ENCODE measurements at regions not wholly inside any gene's neighbourhood (a gene's known extent, or its start where the extent isn't known, plus 50 kb on each side); places are given as distances from the start of the nearest gene placed in this dataset.

DNA sequence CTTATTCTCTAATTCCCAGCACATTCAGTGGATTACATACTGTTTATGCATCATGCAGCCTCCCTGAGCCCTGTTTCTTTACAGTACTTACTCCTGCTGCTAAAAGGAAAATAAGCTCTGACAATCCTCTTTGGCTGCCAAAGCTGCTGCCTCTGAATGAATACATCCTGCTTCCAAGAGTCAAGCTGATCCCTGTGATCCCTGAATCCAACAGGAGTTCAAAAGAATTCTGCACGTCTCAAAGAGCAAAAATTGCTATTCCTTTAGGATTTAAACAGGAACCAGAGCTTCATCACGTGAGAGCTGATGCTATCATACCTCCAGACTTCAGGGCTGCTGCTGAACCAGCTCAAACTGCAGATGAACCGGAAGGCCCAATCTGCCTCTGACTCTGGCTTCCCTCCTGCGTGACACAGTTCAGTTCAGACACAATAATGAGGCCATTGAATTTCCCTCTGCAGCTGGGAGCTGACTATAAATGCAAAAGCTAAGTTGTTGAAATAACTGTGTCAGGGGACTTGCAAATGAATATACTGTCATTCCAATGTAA is 851.0 kb upstream of the PHF14 start:
- no peak for DNase-seq (ENCODE audit: low read depth)

- DNase-seq (ENCODE audit: low read depth) = no peak
Observed at GRCh38 chr7:10128748-10129147, 844.9 kb upstream of the PHF14 start.

- DNase-seq (ENCODE audit: low read depth) = no peak
Observed at GRCh38 chr7:10138087-10138854, 835.4 kb upstream of the PHF14 start.

DNA sequence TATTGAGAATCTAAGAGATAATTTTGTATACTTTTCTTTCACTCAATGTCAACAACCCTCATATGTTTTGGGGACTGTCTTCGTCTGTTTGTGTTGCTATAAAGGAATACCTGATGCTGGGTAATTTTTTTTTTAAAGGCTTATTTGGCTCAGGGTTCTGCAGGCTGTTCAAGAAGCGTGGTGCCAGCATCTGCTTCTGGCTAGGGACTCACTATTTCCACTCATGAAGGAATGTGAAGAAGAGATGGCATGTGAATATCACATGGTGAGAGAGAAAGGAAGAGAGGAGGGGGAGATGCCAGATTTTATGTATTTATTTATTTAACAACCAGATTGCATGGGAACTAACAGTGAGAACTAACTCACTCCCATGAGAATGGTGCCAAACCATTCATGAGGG is 827.4 kb upstream of the PHF14 start:
- no peak for DNase-seq (ENCODE audit: low read depth)

DNA sequence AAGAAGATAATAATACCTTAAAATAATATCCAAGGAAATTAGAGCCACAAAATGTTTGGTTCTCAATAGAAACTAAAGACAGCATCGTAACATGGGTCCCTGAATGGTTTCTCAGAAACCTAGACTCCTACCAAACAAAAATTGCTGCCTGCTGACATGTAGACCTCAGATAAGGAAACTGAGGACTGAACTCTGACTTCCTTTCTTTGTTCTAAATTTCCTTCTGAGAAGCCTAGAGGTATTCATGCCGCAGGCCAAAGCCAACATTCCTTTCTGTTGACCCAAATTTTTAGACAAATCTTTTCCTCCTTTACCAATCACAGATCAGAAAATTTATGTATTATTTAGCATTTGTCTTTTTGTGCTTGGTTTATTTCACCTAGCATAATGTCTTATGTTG is 816.7 kb upstream of the PHF14 start:
- no peak for DNase-seq (ENCODE audit: low read depth)

GRCh38 chr7:10181996-10182395 is 791.7 kb upstream of the PHF14 start:
- no peak for DNase-seq (ENCODE audit: low read depth)

DNA sequence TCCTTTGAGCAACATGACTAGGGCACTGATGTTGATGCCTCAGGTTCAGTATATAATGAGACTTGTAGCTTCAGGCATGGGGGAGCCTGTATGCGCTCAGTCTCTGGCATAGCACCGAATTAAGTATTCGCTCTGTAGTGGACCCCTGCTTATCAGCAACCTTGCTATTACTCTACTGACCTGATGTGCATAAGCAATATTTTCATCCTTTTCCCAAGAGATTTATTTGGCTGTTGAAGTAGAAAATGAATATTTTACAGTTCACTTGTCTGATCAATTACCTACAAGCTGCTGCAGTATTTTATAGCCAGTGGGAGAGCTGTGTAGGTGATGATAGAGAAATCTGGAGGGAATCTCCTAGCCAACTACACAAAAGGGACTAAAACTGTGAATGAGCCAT is 781.6 kb upstream of the PHF14 start:
- DNase-seq (ENCODE audit: low read depth) = no peak

DNA sequence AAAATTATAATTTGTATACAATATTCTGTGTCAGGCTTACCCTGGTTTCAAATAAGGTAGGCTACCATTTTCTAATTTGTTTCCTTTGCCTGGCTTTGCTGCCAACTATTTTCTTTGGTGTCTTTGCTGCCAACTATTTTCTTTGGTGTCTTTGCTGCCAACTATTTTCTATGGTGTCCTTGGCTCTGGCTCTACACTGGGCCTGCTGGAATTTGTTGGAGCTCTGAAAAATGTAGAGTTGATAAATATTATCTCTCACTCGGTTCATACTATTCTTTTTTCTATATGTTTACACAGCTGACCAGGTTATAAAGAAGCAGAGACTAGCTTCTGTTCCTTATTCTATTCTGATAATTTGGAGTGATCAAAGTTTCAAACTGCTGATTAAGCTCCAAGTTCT is 768.0 kb upstream of the PHF14 start:
- DNase-seq (ENCODE audit: low read depth) = no peak

- no peak for DNase-seq (ENCODE audit: low read depth)
Observed at GRCh38 chr7:10210000-10210399, 763.7 kb upstream of the PHF14 start.

DNA sequence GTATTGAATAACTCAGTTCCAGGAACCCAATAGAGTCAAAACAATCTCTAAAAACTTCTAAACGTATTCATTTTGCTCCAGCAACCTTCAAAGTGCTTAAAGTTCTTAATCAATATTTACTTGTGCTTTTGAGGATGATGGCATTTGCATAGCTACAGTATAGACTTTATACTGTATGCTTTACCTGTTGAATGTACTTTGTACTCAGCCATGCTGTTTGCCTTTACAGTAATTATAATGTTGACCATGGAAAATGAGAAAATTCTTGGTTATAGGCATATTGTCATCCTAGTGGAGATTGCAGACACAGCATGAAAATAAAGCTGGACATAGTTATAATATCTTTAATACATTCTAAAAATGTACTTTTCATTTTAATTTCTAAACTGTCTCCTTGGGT is 762.7 kb upstream of the PHF14 start:
- no peak for DNase-seq (ENCODE audit: low read depth)

DNA sequence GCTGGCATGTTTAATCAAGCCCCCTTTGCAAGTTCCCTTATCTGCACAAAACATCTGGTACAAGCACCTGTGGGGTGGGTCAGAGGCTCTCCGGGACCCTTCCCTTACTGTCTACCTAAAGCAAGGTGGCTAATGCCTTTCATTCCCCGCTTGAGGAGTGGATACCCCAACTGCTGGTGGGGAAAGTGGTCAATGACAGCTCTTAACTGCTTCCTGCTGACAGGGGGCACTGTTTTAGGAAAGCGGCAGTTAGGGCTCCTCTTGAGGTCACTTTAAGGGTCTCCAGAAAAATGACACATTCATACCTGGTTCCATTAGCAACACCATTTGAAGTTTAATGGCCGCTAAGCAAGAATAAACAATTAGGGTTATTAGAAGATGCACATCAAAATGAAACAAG is 761.8 kb upstream of the PHF14 start:
- no peak for DNase-seq (ENCODE audit: low read depth)

GRCh38 chr7:10212649-10213048 is 761.0 kb upstream of the PHF14 start:
- no peak for DNase-seq (ENCODE audit: low read depth)

DNA sequence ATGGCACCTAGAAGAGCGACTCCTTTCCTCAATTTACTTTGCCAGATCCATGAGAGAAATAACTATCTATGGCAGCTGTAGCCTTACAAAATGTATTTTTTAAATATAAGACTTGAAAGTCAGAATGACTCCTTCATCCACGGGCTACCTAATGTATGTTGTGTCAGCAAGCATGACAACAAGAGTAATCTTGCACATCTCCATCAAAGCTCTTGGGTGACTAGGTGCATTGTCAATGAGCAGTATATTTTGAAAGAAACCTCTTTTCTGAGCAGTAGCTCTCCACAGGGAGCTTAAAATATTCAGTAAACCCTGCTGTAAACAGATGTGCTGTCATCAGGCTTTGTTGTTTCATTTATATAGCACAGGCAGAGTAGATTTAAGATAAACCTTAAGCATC is 757.2 kb upstream of the PHF14 start:
- no peak for DNase-seq (ENCODE audit: low read depth)

DNA sequence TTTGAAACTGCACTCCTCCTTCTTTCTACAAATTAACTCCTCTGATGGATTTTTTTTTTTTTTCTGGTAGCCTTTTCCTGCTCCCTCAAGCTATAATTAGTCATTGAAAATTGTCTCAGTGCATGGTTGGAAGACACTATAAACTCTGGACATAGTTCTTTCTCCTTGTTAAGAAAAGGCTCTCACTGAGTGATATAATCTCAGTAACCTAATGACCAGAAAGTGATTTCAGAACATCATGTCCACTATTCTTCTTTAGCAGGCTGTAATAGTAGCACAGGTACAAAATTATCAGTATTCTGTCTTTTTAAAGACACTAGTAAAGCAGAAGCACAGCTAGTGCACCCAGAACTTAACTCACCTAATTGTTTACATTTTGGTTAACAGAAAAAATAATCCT is 752.6 kb upstream of the PHF14 start:
- no peak for DNase-seq (ENCODE audit: low read depth)

DNA sequence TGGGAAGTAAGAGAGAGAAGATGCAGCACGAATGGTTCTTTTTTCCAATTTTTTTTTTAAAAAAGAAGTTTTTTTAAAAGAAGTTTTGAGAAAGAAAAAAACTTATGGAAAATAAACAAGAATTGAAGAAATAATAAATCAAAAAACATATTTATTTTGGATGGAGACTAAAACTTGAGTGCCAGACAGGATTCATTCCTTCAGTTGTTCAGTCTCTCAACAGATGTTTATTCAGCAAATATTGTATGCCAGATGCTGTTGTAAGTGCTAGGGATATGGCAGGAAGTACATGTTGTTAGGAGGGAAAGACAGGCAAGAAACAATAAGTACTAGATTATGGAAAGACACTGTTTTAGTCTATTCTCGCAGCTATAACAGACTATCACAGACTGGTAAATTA is 750.7 kb upstream of the PHF14 start:
- DNase-seq (ENCODE audit: low read depth) = no peak

DNA sequence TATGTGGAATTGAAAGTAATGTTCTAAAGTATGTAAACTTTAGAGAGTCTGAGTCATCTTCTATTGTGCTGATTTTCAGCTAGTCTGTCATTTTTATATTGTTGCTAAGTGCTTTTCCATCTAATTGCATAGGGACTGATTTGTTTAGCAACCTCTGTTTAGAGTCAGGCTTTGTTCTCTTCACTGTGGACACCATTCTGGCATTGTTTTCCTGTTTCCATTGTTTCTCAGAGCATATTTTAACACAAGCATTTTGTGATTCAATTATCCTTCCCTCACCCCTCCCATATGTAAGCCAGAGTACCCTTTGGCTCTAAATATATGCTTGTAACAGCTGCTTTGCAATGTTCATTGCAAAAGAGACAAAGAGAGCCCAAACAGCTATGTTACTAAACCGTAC is 748.4 kb upstream of the PHF14 start:
- DNase-seq (ENCODE audit: low read depth) = no peak

GRCh38 chr7:10237306-10237705 is 736.4 kb upstream of the PHF14 start:
- no peak for DNase-seq (ENCODE audit: low read depth)

DNA sequence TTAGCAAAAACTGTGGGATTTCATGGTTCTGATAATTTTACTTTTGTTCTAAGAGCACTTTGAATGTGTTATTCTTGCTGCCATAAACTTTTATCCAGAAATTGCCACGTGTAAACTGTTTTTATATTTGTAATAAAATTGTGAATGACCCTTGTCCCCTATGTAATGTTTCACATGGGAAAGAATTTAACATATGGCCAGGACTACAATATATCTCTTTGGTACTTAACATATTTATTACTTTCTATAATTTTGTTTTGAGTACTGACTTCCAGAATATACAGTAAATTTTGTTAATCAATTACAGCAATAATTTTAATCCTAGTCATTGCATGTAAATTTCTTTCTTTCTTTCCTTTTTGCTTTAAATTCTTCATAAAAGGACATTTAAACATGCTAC is 735.0 kb upstream of the PHF14 start:
- no peak for DNase-seq (ENCODE audit: low read depth)

GRCh38 chr7:10239695-10240345 is 733.9 kb upstream of the PHF14 start:
- DNase-seq (ENCODE audit: low read depth) = no peak

- no peak for DNase-seq (ENCODE audit: low read depth)
Observed at GRCh38 chr7:10245406-10245805, 728.3 kb upstream of the PHF14 start.

DNA sequence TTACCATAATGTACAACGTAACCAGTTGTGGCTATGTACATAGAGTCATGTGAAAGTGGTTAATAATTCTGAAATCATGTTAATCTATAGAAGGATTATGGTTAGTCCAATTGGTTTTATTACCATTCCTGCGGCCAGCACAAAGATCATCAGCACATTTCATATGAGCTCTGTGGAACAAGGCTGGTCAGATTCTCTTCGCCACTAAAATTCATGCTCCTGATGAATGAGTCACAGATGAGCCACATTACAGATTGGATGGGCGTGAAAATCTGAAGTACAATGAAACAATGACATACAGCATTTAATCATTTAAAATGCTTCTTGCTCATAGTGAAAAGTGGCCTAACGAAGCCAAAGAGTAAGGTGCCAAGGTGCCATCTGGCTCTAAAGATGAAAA is 716.2 kb upstream of the PHF14 start:
- no peak for DNase-seq (ENCODE audit: low read depth)

GRCh38 chr7:10266976-10267375 is 706.7 kb upstream of the PHF14 start:
- DNase-seq (ENCODE audit: low read depth) = no peak

- no peak for DNase-seq (ENCODE audit: low read depth)
Observed at GRCh38 chr7:10268034-10268433, 705.6 kb upstream of the PHF14 start.

DNA sequence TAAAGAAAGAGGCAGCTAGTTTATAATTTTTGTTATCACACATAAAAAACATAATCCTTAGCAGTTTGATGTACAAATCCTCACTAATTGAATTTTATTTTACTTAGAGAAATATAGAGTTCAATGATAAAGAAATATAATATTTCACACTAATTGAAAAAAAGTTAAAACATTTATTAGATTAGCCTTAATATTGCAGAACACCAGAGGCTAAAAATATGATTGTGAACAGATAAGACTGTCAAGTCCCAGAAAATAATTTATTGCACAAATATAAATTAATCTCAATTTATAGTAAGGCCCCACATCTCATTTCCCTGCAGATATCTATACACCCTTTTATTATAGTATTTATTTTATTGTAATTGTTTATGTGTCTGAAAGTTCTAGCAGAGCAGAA is 690.8 kb upstream of the PHF14 start:
- no peak for DNase-seq (ENCODE audit: low read depth)
